ENCODE measurements at regions not wholly inside any gene's neighbourhood (a gene's known extent, or its start where the extent isn't known, plus 50 kb on each side); places are given as distances from the start of the nearest gene placed in this dataset.

- TF ChIP-seq EZH2phosphoT487 (IDR thresholded peaks at IDR 0.05; ENCODE audit: low read depth), result no peak
- TF ChIP-seq CTCF (IDR thresholded peaks at IDR 0.05; ENCODE audit: low read depth, low read length), result no peak
- no peaks in the 10 kb centered on the region for H3K4me1 ChIP-seq (ENCODE audit: low read length)
- no peaks in the 10 kb centered on the region for H3K9me3 ChIP-seq (ENCODE audit: insufficient read depth, low read length)
- H3K4me2 ChIP-seq (ENCODE audit: low read length), result no peak overlapping the region
- no peaks in the 10 kb centered on the region for H3K36me3 ChIP-seq (replicated peaks; ENCODE audit: low read depth, low read length)
- H3K27me3 ChIP-seq (ENCODE audit: low read depth, low read length), result peaks cover 10% of the 10 kb centered on the region
- no peak overlapping the region for H3K27ac ChIP-seq (ENCODE audit: low read length)
- no peak overlapping the region for H3K9ac ChIP-seq (ENCODE audit: low read length)
- H2AFZ ChIP-seq (ENCODE audit: low read depth, low read length), result no peak overlapping the region
- no peaks in the 10 kb centered on the region for H3K79me2 ChIP-seq (ENCODE audit: low read length)
- no peaks in the 10 kb centered on the region for H4K20me1 ChIP-seq (ENCODE audit: insufficient read depth, low read length)
- H3K4me3 ChIP-seq (ENCODE audit: low read length), result no peak overlapping the region
These were observed 62.8 kb downstream of the C9orf50 start for GRCh38 chr9:129558063-129558550.

- Histone ChIP-seq H3K4me2 (ENCODE audit: low read length) (no peak overlapping the region), H3K9me3 (ENCODE audit: insufficient read depth, low read length) (no peaks in the 10 kb centered on the region), H3K4me1 (ENCODE audit: low read length) (no peaks in the 10 kb centered on the region), H3K79me2 (ENCODE audit: low read length) (no peaks in the 10 kb centered on the region), H2AFZ (ENCODE audit: low read depth, low read length) (no peak overlapping the region), H3K4me3 (ENCODE audit: low read length) (no peak overlapping the region), H3K27me3 (ENCODE audit: low read depth, low read length) (peaks cover 10% of the 10 kb centered on the region), H3K9ac (ENCODE audit: low read length) (no peak overlapping the region), H4K20me1 (ENCODE audit: insufficient read depth, low read length) (no peaks in the 10 kb centered on the region), H3K36me3 (replicated peaks; ENCODE audit: low read depth, low read length) (no peaks in the 10 kb centered on the region), H3K27ac (ENCODE audit: low read length) (no peak overlapping the region)
- TF ChIP-seq CTCF (IDR thresholded peaks at IDR 0.05; ENCODE audit: low read depth, low read length) (no peak), EZH2phosphoT487 (IDR thresholded peaks at IDR 0.05; ENCODE audit: low read depth) (no peak)
These were observed 63.5 kb downstream of the C9orf50 start for GRCh38 chr9:129557192-129558036.

DNA sequence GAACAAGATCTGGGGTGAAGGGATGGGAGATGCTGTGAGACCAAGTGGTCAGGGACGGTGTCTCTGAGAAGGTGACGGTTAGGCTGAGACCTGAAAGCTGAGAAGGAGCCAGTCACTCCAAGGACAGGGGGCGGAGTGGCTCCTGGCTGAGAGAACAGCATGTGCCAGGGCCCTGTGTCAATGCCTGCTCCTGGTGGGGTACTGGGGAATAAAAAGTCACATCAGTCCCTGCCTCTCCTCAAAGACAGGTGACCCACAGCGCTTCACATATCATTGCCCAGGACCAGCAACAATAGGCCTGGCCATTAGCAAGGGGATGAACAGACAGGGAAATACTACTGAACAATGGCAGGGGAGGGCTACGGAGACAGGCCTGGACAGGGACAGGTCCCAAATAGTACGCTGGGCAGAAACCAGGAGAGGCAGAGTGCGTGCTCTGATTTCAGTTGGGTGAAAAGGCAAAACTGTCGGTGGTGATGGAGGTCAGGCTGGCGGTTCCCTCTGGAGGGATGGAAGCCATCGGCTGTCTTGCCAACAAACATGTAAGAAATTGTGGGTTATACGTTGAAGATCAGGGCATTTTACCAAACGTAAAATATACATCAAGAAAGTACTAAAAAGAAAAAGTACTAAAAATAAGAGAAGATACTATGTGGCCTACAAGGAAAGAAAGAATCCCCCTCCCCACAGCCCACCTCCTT, 64.3 kb downstream of the C9orf50 start:
- TF ChIP-seq CTCF (IDR thresholded peaks at IDR 0.05; ENCODE audit: low read depth, low read length), result no peak
- TF ChIP-seq EZH2phosphoT487 (IDR thresholded peaks at IDR 0.05; ENCODE audit: low read depth), result no peak
- Histone ChIP-seq H3K27me3 (ENCODE audit: low read depth, low read length) (peaks cover 10% of the 10 kb centered on the region), H3K9ac (ENCODE audit: low read length) (no peak overlapping the region), H4K20me1 (ENCODE audit: insufficient read depth, low read length) (no peaks in the 10 kb centered on the region), H3K9me3 (ENCODE audit: insufficient read depth, low read length) (no peaks in the 10 kb centered on the region), H2AFZ (ENCODE audit: low read depth, low read length) (no peak overlapping the region), H3K4me1 (ENCODE audit: low read length) (no peaks in the 10 kb centered on the region), H3K4me3 (ENCODE audit: low read length) (no peak overlapping the region), H3K27ac (ENCODE audit: low read length) (no peak overlapping the region), H3K36me3 (replicated peaks; ENCODE audit: low read depth, low read length) (no peaks in the 10 kb centered on the region), H3K4me2 (ENCODE audit: low read length) (no peak overlapping the region), H3K79me2 (ENCODE audit: low read length) (no peaks in the 10 kb centered on the region)

DNA sequence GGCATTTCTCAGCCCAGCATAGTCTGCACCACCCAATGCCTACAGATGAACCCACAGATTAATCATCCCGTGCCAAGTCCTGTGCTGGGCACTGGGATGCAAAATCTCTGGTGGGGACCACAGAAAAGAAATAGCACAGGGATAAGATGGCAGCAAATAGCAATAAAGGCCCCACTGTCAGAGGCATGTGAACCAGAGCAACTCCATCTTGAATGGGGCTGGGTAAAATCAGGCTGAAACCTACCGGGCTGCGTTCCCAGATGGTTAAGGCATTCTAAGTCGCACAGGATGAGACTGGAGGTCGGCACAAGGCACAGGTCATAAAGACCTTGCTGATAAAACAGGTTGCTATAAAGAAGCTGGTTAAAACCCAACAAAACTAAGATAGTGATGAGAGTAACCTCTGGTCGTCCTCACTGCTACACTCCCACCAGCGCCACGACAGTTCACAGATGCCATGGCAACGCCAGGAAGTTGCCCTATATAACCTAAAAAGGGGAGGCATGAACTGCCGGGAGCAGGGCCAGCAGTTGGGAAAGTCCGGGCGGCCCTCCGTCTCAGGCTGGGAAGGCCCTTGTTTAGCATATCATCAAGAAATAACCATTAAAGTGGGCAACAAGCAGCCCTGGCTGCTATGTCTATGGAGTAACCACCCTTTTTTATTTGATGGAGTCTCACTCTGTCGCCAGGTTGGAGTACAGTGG, 65.2 kb downstream of the C9orf50 start:
- no peaks in the 10 kb centered on the region for H3K9me3 ChIP-seq (ENCODE audit: insufficient read depth, low read length)
- H3K4me1 ChIP-seq (ENCODE audit: low read length), result no peaks in the 10 kb centered on the region
- peaks cover 10% of the 10 kb centered on the region for H3K27me3 ChIP-seq (ENCODE audit: low read depth, low read length)
- H3K79me2 ChIP-seq (ENCODE audit: low read length), result no peaks in the 10 kb centered on the region
- H2AFZ ChIP-seq (ENCODE audit: low read depth, low read length), result no peak overlapping the region
- TF ChIP-seq EZH2phosphoT487 (IDR thresholded peaks at IDR 0.05; ENCODE audit: low read depth), result no peak
- TF ChIP-seq CTCF (IDR thresholded peaks at IDR 0.05; ENCODE audit: low read depth, low read length), result no peak
- H4K20me1 ChIP-seq (ENCODE audit: insufficient read depth, low read length), result no peaks in the 10 kb centered on the region
- H3K36me3 ChIP-seq (replicated peaks; ENCODE audit: low read depth, low read length), result no peaks in the 10 kb centered on the region
- no peak overlapping the region for H3K27ac ChIP-seq (ENCODE audit: low read length)
- no peak overlapping the region for H3K9ac ChIP-seq (ENCODE audit: low read length)
- no peak overlapping the region for H3K4me2 ChIP-seq (ENCODE audit: low read length)
- H3K4me3 ChIP-seq (ENCODE audit: low read length), result no peak overlapping the region
